HG03442 (cell line): ENCODE measurements at regions not wholly inside any gene's neighbourhood (a gene's known extent, or its start where the extent isn't known, plus 50 kb on each side); places are given as distances from the start of the nearest gene placed in this dataset.

Experiments
- ATAC-seq: cut with Tn5 transposase; IDR thresholded peaks from one replicate; pipeline ENCODE4 v1.9.1; 2021; ENCODE audit warnings: mild to moderate bottlenecking, moderate library complexity; ENCODE audit not compliant: unreplicated experiment

DNA sequence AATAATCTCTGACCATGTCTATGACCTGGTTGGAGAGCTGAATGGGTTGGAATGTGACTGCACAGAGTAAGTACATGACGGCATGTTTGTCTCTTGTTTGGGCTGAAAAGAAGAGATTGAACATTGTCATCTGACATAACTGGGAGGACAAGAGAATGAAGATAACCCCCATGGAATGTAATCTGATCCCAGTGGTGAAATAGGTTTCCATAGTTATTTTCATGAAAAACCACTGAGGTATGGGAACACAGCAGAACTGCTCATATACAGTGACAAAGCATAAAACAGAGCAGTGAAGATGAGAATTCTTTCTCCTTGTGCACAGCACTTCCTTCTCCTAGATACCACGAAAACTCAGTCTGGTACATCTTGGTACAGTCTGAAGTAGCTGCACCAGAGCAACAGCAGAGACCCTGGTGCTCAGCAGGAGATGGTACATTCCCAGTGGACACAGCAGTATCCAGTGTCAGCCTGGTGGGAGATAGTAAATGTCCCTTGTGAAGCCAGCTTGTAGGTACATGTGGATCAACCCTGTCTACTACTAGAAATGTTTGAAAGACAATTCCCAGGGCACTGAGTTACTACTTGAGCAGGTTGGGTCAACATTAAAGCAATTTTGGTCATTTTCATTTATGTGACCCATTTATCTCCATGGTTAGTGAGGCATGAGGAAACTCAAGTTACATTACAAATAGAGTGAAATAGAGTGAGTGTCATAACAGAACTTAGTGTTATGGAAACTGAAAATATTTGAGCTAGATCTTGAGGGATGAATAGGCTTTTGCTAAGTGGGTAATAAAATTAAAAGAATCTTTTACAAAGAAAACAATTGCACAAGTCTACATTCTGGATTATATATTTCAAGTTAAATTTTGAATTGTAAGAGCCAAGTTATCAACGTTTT lies 178.3 kb downstream of the SUCNR1 start:
- ATAC-seq, result peak; percentile 73

DNA sequence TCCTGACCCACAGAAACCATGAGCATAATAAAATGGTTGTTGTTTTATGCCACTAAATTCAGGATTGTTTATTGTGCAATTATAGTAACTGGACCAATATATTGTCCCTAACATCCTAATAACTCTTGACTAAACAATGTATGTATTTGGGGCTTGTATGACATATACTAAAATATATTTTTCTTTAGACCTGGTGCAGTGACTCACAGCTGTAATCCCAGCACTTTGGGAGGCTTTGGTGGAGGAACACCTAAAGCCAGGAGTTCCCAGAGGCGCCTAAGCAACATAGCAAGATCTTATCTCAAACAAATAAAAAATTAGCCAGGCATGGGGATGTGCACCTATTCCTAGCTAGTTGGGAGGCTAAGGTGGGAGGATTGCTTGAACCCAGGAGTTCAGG lies 180.4 kb downstream of the SUCNR1 start:
- ATAC-seq, result no peak

DNA sequence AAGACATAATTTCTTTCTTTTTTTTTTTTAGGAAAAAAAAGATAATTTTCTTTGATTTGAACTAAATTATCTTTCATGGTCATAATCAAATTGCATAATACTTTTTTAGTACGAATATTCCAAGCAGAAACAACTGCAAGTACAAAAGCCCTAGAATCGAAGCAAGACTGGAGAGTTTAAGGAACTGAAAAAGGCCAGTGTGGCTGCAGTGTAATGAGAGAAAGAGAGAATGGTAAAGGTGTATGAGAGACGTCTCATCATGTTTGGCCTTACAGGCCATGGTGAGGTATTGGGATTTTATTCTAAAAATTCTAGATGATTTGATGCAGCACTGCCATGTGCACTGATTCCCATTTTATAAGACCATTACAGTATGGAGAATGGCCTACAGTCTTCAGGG lies 180.9 kb downstream of the SUCNR1 start:
- ATAC-seq, result no peak

DNA sequence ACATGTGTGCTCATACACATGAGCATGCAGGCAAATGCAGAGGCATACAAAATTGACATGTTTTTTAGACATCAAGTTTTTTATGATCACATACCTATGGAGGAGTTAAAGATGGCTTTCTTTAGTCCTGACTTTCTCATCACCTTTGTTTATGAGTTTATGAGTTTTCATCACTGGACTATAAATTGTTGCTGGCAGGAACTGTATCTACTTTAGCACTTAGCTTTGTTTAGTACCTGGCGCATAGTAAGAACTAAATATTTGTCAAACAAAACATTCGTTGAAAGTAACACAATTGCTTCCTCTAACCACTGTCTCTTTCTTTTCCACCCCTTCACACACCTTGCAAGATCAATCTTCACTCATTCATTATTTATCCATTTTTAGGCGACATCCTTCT lies 182.6 kb downstream of the SUCNR1 start:
- ATAC-seq, result no peak

DNA sequence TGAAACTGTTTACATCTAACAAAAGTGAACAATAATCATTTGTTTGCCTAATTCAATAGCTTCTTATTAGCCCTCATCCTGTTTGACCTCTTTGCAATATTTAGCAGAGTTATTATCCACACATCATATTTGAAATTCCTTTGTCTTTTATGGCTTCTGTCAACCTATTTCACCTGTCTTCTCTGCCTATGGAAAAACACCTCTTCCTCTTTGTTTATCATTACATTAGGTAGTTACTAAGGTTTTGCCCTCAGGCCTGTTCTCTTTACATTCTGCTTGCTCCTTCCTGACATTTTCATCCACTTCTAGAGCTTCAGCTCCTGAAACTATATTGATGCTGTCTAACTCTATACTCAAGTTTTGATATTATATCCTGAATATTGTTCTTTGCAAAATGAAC lies 183.0 kb downstream of the SUCNR1 start:
- no peak for ATAC-seq

DNA sequence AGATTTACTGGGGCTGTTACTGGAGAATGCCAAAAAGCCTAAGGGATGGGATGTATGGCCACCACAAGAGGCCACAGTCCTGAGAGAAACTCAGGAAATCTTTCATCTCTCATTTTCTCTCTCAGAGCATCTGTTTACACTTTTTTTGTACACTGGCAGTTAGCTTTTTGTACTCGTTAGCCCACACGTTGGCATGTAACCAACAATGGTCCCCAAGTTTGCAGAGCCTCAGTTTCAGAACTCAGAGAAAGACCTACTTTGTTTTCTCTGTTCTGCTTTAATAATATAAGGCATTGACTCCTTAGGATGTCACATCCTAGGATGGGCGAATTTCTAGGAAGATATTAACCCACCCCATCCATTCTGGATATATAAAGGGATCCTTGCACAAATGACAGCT lies 183.5 kb downstream of the SUCNR1 start:
- no peak for ATAC-seq

DNA sequence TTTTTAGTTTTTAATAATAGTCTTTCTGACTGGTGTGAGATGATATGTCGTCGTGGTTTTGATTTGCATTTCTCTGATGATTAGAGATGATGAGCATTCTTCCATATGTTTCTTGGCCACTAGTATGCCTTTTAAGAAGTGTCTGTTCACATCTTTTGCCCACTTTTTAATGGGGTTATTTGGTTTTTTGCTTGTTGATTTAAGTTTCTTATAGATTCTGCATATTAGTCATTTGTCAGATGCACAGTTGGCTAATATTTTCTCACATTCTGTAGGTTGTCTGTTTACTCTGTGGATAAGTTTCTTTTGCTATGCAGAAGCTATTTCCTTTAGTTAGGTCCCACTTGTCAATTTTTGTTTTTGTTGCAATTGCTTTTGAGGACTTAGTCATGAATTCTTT lies 185.4 kb downstream of the SUCNR1 start:
- no peak for ATAC-seq

DNA sequence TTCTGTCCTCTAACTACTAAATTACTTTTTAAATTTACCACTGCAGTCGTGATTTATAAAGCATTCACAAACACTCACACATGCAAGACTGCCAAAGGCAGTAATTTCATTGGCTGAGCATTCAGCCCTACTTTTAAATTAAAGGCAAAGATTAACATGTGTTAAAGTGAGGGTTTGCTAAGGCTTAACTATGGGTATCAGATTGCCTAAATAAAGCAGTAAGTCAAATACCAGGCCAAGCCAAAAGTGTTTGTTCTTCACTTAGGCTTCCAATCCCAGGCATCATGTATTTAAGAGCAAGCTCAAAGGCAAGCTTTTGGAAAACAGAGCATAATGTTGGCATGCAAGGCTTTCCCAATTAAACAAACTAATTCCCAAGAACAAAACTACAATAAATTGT lies 187.3 kb downstream of the SUCNR1 start:
- no peak for ATAC-seq

DNA sequence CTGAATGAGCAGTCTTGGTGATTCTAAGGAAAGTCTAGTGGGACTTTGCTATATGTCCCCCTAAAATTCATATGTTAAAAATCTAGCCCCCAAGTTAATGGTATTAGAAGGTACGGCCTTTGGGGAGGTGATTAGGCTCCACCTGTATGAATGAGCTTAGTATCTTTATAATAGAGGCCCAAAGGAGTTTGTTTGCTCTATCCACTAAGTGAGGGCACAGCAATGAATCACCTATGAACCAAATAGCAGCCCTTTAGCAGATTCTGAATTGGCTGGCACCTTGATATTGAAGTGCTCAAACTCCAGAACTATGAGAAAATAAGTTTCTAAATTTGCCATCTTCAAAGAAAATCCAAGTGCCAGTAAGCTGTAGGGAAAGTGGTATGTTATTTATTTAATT lies 187.9 kb downstream of the SUCNR1 start:
- no peak for ATAC-seq

DNA sequence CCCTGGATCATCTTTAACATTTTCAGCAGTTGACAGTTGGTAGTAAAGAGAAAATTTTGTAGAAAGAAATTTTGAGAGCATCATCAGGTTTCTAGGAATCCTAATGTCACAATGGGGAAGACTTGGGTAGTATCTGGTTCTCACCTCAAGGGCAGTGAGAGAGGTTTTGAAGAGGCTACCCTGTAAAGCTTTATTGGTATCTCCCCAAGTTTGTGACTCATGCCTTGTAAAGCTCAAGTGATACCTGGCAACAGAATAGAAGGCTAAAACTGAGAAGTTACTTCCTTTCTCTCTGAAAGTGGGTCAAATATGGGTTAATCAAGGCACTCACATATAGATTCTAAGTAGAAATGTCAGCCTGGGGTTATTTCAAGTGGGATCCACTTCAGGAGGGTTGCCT lies 196.4 kb downstream of the SUCNR1 start:
- ATAC-seq, result no peak

DNA sequence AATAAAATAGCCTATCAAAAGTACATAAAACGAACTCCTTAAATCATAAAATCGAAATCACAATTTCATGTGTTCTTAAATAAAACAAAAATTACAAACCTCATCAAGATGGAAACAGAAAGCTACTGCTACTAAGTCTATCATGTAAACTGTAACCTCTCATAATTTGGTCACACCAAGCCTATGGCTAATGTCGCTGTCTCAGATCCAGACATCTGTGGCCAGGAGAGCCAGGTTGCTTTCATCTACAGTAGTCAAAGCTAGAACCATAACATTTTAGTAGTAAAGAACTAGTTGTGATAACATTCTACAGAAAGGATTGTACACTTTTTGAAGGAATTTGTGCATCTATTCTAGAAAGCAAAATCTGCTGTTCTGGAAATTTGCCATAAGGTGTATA lies 197.4 kb upstream of the MBNL1 start:
- ATAC-seq, result no peak

DNA sequence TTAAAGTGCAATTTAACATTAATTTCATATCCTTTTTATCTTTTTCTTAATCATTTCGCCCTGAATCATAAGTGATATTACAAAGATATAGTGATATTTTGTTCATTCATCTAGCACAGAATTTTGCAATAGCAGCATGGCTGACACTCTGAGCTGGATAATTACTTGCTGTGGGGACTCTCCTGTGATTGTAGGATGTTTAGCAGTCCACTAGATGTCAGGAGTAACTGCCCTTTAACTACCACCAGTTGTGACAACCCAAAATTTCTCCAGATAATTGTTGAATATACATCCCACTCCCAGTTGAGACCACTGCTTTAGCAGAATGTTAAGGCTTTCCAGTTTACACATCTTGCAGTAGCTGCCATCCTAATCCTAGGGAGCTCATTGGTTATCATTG lies 196.8 kb upstream of the MBNL1 start:
- ATAC-seq, result peak; percentile 80

DNA sequence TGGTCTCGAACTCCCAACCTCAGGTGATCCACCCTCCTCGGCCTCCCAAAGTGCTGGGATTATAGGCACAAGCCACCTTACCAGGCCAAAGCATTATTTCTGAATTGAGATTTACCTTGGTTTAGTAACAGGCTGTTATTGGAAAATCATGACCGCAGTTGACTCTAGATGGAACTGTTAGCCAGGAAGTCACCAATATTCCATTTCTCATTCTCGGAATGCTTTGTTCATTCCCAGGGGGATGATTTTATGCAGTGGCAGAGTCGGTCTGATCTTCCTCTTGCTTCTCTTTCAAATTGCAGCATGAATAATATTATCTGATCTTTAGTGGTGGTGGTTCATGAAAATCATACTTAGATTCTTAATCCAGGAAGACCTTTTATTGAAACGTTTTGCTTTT lies 195.5 kb upstream of the MBNL1 start:
- ATAC-seq, result no peak

DNA sequence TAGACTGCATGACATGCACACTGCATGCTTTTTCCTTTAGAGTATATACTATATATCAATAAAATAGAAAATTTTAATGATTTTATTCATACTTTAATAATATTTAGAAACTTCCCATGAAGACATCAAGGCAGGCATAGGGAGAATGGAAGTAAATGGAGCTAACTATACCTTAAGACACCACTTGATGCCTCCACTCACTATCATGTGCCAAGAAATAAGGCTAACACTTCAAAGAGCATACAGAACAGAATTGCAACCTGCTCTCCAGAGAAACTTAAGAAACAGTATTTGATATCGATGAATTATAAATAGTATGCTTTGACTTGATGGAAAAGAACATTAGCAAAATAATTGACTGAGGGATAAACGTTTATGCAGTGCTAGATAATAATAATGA lies 192.6 kb upstream of the MBNL1 start:
- no peak for ATAC-seq

DNA sequence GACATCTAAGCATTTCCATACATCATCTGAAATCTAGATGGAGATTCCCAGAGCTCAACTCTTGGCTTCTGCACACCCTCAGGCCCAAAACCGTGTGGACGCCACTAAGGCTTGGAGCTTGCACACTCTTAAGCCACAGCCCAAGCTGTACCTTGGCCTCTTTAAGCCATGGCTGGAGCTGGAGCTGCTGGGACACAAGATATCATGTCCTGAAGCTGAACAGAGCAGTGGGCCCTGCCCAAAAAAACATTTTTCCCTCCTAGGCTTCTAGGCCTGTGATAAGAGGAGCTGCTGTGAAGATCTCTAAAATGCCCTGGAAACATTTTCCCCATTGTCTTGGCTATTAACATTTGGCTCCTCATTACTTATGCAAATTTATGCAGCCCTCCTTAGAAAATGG lies 188.7 kb upstream of the MBNL1 start:
- ATAC-seq, result no peak

DNA sequence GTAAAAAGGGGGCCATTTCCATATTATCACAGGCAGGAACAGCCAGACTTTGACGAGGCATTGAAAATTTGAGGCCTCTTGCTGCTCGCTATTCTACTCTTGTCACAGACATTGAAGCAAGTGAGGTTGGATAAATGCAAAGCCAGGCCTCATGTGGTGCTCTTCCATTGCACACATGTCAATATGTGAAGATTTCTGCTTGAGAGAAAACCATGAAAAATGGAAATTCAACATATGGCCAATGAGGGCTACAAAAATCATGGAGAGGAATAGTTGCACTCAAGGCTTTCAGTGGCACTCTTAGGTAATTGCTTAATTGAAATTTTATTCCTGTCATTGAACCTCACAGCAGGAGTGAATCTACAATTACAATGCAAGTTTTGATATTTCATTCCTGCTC lies 185.6 kb upstream of the MBNL1 start:
- no peak for ATAC-seq

DNA sequence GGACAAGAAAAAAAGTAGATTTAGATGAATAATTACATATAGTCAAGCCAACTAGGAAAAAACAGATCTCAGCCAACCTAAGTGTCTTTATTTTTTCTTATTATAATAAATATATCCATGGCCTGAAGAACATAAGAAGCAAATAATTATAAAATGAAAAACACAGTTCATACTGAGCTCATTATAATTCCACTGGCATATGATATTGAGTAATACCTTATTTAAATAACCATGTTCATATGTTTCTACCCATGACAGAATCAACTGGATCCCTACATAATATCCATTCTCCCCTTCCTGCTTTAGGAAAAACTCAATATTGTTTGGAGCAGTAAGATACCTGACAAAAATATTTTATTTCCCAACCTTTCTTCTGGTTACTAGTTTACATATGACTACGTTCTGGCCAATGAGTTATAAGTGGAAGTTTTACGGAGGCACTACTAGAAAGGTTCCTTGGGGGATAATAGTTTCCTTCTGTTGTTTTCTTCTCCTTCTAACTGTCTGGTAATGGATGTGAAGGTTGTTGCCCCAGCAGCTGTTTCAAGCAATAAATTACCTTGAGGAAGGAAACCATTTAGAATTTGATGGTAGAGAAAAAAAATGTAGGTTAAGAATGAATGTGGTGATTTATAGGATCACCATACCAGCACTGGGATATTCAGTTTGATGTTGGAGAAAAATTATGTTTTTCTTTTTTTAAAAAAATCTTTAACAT lies 184.1 kb upstream of the MBNL1 start:
- ATAC-seq, result no peak

DNA sequence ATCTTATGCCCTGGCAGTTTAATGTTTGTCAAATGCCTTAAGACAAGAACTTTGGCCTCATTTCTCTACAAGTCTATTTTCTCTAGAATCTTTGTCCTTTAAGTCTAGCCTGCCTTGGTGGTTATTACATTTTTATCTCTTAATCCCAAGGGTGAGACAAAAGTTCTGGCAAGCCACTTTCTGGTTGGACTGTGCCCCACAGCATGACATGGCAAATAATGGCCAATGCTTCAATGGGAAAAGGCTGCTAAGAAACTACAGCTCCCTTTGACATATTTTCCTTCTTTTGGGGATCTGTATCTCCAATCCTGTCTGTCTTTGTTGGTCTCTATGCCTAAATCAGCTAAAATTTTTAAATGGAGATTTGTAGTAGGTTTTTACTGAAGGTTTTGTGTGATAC lies 181.6 kb upstream of the MBNL1 start:
- ATAC-seq, result no peak

DNA sequence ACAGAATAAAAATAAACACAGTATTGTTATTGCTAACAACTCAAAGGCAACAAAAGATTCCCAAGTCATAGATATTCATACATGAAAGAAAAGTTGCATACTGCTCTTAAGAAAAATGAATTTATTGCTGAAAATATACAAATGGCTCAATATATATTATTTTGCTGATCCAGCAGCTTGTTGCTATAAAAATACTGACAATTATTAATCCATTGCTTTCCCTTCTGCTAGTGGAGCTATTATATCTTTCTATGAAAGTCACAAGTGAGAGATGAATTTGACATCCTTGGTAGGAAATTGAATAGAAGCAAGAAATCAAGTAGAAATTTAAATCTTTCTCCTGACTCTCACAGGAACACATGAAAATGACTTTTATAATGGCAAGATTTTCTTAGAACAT lies 179.2 kb upstream of the MBNL1 start:
- no peak for ATAC-seq

DNA sequence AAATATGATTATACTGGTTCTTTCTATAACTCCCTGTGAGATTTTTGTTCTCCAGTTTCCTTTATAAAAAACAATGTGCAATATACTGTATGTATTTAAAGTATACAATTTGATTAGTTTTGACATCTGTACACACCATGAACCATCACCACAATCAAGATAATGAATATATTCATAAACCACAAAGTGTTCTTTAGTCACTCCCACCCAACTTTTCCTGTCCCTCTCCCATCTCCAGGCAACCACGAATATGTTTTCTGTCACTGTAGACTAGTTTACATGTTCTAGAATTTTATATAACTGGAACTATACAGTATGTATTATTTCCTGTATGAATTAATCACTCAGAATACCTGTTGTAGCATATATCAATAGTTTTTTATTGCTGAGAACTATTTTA lies 177.0 kb upstream of the MBNL1 start:
- ATAC-seq, result no peak

DNA sequence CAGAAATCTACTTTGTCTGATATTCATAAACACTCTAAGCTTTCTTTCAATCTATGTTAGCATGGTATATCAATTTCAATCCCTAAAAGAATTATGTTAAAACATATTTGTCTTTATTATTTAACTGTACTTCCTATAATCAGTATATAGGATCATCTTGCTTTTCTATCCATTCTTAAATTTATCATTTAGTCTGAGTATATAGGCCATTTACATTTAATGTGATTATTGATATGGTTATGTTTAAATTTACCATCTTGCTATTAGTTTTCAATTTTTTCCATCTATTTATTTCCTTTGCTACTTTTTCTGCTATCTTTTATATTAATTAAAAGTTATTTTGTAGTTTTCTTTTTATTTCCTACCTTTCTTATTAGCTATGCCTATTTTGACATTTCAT lies 174.8 kb upstream of the MBNL1 start:
- no peak for ATAC-seq

DNA sequence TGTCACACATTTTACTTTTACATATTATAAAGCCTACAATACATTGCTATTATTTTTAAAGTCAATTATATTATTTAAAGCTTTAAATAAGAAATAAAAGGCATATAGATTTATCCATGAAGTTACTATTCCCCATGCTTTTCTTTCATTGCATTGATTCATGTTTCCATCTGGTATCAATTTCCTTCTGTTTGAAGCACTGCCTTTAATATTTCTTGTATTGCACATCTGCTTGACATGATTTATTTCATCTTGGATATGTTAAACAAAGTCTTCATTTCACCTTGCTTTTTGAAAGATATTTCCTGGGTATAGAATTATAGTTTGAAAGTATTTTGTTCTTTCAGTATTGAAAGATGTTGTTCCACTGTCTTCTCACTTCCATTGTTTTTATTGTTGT lies 174.3 kb upstream of the MBNL1 start:
- no peak for ATAC-seq
